Transverse colon (tissue), 3 donors: ENCODE measurements at regions not wholly inside any gene's neighbourhood (a gene's known extent, or its start where the extent isn't known, plus 50 kb on each side); places are given as distances from the start of the nearest gene placed in this dataset.

Experiments used
- CTCF ChIP-seq, 5 experiments: fragments of 200-600 bp in 3 of 5; fragments of 450-650 bp in 2 of 5; sonication (generic) in 3 of 5; IDR thresholded peaks; 1 replicate in 2 of 5; 2 replicates in 3 of 5; pipeline ENCODE4 v1.5.1; 2016 to 2017; ENCODE audit warnings: antibody characterized with exemption in 5 of 5, inconsistent platforms in 3 of 5, mild to moderate bottlenecking in 2 of 5, moderate library complexity in 1 of 5
- EP300 ChIP-seq: sonication (generic); formaldehyde crosslinking; IDR thresholded peaks from one replicate; pipeline ENCODE4 v1.6.1; 2017; ENCODE audit warnings: antibody characterized with exemption, low read depth

DNA sequence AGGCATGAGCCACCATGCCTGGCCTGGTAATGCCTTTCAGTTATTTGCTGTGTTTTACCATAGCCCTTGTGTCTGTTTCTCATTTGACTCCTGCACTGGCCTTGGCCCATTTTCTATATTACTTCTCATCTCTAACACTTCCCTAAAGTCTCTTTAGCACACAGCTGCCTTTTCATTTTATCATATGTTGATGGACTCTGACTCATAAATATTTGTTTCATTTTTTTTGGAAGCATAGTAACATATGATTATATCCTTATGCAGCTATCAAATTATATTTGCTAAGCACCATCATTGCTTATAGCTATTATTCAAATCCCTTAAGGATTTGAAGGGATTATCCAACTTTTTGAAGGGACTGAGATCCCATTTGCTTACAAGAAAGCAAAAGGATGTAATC, 320.3 kb downstream of the GPD2 start:
- TF ChIP-seq CTCF (IDR thresholded peaks at IDR 0.05) (no peak), EP300 (no peak)
